Spleen (tissue), 11 donors: ENCODE measurements at regions not wholly inside any gene's neighbourhood (a gene's known extent, or its start where the extent isn't known, plus 50 kb on each side); places are given as distances from the start of the nearest gene placed in this dataset.
"Not testable (repeated sequence)": the region's sequence is repeated elsewhere in the genome, so short reads cannot be mapped to it uniquely, and the experiment has no call there.

Source experiments
- DNase-seq: peaks from one replicate; pipeline ENCODE4 v3.0.0-alpha.2; 2020
- H3K27ac ChIP-seq, 8 donors: fragments of 200-600 bp; sonication (generic) in 7 of 8; 1 replicate in 4 of 8; 2 replicates in 4 of 8; pipeline versions ENCODE4 v1.5.0 to v1.8.0; 2016 to 2021; ENCODE audit warnings: inconsistent platforms in 4 of 8, mild to moderate bottlenecking in 4 of 8, moderate library complexity in 1 of 8
- H3K27me3 ChIP-seq, 7 donors: fragments of 200-600 bp; sonication (generic) in 6 of 7; replicated peaks in 1 of 7; 1 replicate in 4 of 7; 2 replicates in 3 of 7; pipeline versions ENCODE4 v1.5.0 to v1.8.0; 2016 to 2021; ENCODE audit warnings: inconsistent platforms in 3 of 7, mild to moderate bottlenecking in 1 of 7
- H3K36me3 ChIP-seq, 6 donors: fragments of 200-600 bp; sonication (generic) in 5 of 6; 1 replicate in 4 of 6; 2 replicates in 2 of 6; pipeline versions ENCODE4 v1.5.0 to v1.8.0; 2016 to 2021; ENCODE audit warnings: inconsistent platforms in 2 of 6
- H3K4me1 ChIP-seq, 6 donors: fragments of 200-600 bp; sonication (generic) in 5 of 6; 1 replicate in 3 of 6; 2 replicates in 3 of 6; pipeline versions ENCODE4 v1.5.0 to v1.8.0; 2016 to 2021; ENCODE audit warnings: inconsistent platforms in 3 of 6
- H3K4me3 ChIP-seq, 8 donors: fragments of 200-600 bp; sonication (generic) in 7 of 8; 1 replicate in 4 of 8; 2 replicates in 4 of 8; pipeline versions ENCODE4 v1.5.0 to v1.8.0; 2016 to 2021; ENCODE audit warnings: inconsistent platforms in 4 of 8, mild to moderate bottlenecking in 4 of 8, moderate library complexity in 2 of 8
- H3K9me3 ChIP-seq, 8 donors: fragments of 200-600 bp; sonication (generic) in 7 of 8; 1 replicate in 4 of 8; 2 replicates in 4 of 8; pipeline versions ENCODE4 v1.5.0 to v1.8.0; 2016 to 2021; ENCODE audit warnings: inconsistent platforms in 4 of 8
- CTCF ChIP-seq, 11 experiments: fragments of 200-600 bp in 7 of 11; fragments of 450-650 bp in 4 of 11; sonication (generic) in 4 of 11; IDR thresholded peaks in 8 of 11; conservative IDR thresholded peaks in 3 of 11; 1 replicate in 7 of 11; 2 replicates in 4 of 11; pipeline versions ENCODE4 v1.4.0 to v1.8.0; 2016 to 2021; ENCODE audit warnings: antibody characterized with exemption in 11 of 11, inconsistent platforms in 4 of 11, mild to moderate bottlenecking in 1 of 11
- POLR2A ChIP-seq, 3 donors: fragments of 450-650 bp; IDR thresholded peaks; one replicate each; pipeline ENCODE4 v1.5.1; 2017; ENCODE audit warnings: antibody characterized with exemption in 3 of 3, mild to moderate bottlenecking in 1 of 3
- POLR2AphosphoS5 ChIP-seq, 3 donors: sonication (generic); formaldehyde crosslinking; IDR thresholded peaks; one replicate each; pipeline ENCODE4 v1.5.1; 2017; ENCODE audit warnings: antibody characterized with exemption in 3 of 3
- WGBS, 5 donors: extraction: QIAGEN DNeasy Blood & Tissue Kit in 3 of 5; methylation state at CpG; one replicate each; pipeline versions ENCODE4 v1.1.5 to v1.1.7; 2013 to 2018; 5-methylcytosine and 5-hydroxymethylcytosine counted together
- intact Hi-C: fragments of 100-400 bp; cut with DNase I; formaldehyde crosslinking; loops from one replicate; pipeline ENCODE4 v1.15.0; 2023; ENCODE audit warnings: low total_unique reads
- donor health status: healthy with polysubstance abuse.
- donor health status: DM: no; HTN: no; CAD: no; lungs with moderate emphysema.
- donor health status: DM: no; HTN: no; CAD: no.
- donor health status: Bipolar disorder and iron deficiency.
- donor health status: healthy.
- donor health status: DM: no; HTN: no; CAD: no.
- donor health status: DM: yes; HTN: yes; CAD: no.

- TF ChIP-seq POLR2AphosphoS5 (IDR thresholded peaks at IDR 0.05), result no peak
- TF ChIP-seq POLR2A (IDR thresholded peaks at IDR 0.05), result no peak
- no peak for TF ChIP-seq CTCF (IDR thresholded peaks at IDR 0.05 in 8 of 11, conservative IDR thresholded peaks at IDR 0.05 in 3 of 11)
- no peaks in the 10 kb centered on the region for H3K36me3 ChIP-seq
- no peaks in the 10 kb centered on the region for H3K4me1 ChIP-seq
- H3K9me3 ChIP-seq, result peaks cover 0 to 6% (median 0%) of the 10 kb centered on the region in 8 donors
- no peak overlapping the region for H3K27ac ChIP-seq
- intact Hi-C loops, result no loop called here
- WGBS, 5 donors, result 68 to 86% (median 81%) methylated on average over 2 of the region's 2 CpGs
- H3K4me3 ChIP-seq, result no peak overlapping the region
- DNase-seq, result no peak
- no peaks in the 10 kb centered on the region for H3K27me3 ChIP-seq
Observed at GRCh38 chr5:101292199-101292598, 389.1 kb upstream of the ST8SIA4 start.

GRCh38 chr5:101290761-101291160, 387.7 kb upstream of the ST8SIA4 start:
- intact Hi-C loops, H3K36me3 ChIP-seq, H3K4me3 ChIP-seq, H3K4me1 ChIP-seq, H3K9me3 ChIP-seq, H3K27ac ChIP-seq, DNase-seq, H3K27me3 ChIP-seq: not testable (repeated sequence)
- WGBS, 5 donors, result 85 to 100% (median 91%) methylated on average over 1 of the region's 1 CpG

DNA sequence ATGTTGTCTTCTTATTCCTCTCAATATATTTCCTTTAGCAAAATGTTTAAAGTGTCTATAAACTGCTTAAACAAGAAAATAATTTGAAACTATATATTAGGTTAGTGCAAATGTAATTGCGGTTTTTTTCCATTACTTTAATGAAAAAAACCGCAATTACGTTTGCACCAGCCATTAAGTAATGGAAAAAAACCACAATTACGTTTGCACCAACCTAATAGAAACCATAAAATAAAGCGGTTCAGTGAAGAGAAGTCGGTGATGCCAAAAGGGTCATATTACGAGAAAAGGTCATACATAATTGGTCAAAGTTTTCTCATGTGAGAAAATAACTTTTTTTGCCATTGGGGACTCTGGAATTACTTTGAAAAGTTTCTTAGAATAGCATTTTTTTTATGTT, 385.6 kb upstream of the ST8SIA4 start:
- H3K4me3 ChIP-seq, result no peak overlapping the region
- no peak for DNase-seq
- H3K4me1 ChIP-seq, result no peaks in the 10 kb centered on the region
- 83 to 92% (median 86%) methylated on average over 7 of the region's 7 CpGs for WGBS, 5 donors
- H3K27ac ChIP-seq, result no peak overlapping the region
- H3K36me3 ChIP-seq, result no peaks in the 10 kb centered on the region
- H3K27me3 ChIP-seq, result no peaks in the 10 kb centered on the region
- intact Hi-C loops, result no loop called here
- peaks cover 0 to 6% (median 1%) of the 10 kb centered on the region in 8 donors for H3K9me3 ChIP-seq
- no peak for TF ChIP-seq CTCF (IDR thresholded peaks at IDR 0.05 in 8 of 11, conservative IDR thresholded peaks at IDR 0.05 in 3 of 11)
- no peak for TF ChIP-seq POLR2A (IDR thresholded peaks at IDR 0.05)
- TF ChIP-seq POLR2AphosphoS5 (IDR thresholded peaks at IDR 0.05), result no peak

- intact Hi-C loops, result no loop called here
- no peak overlapping the region for H3K27ac ChIP-seq
- no peaks in the 10 kb centered on the region for H3K4me1 ChIP-seq
- H3K9me3 ChIP-seq, result peaks cover 0 to 5% (median 0%) of the 10 kb centered on the region in 8 donors
- H3K4me3 ChIP-seq, result no peak overlapping the region
- no peak for DNase-seq
- H3K36me3 ChIP-seq, result no peaks in the 10 kb centered on the region
- WGBS, 5 donors, result 0 to 88% (median 77%) methylated on average over 1 of the region's 1 CpG
- H3K27me3 ChIP-seq, result no peaks in the 10 kb centered on the region
- no peak for TF ChIP-seq POLR2AphosphoS5 (IDR thresholded peaks at IDR 0.05)
- no peak for TF ChIP-seq POLR2A (IDR thresholded peaks at IDR 0.05)
- TF ChIP-seq CTCF (IDR thresholded peaks at IDR 0.05 in 8 of 11, conservative IDR thresholded peaks at IDR 0.05 in 3 of 11), result no peak
Observed at GRCh38 chr5:101284736-101285375, 381.8 kb upstream of the ST8SIA4 start.

DNA sequence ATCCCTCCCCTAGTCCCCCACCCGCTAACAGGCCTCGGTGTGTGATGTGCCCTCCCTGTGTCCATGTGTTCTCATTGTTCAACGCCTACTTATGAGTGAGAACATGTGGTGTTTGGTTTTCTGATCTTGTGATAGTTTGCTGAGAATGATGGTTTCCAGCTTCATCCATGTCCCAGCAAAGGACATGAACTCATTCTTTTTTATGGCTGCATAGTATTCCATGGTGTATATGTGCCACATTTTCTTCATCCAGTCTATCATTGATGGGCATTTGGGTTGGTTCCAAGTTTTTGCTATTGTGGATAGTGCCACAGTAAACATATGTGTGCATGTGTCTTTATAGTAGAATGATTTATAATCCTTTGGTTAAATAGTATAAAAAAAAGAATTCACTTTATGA, 380.9 kb upstream of the ST8SIA4 start:
- H3K4me3 ChIP-seq, H3K9me3 ChIP-seq, intact Hi-C loops, DNase-seq, H3K27me3 ChIP-seq, H3K4me1 ChIP-seq, H3K36me3 ChIP-seq, H3K27ac ChIP-seq: not testable (repeated sequence)
- WGBS, 5 donors, result 90 to 98% (median 94%) methylated on average over 3 of the region's 3 CpGs
